SW 1271 (cell line): ENCODE measurements at regions not wholly inside any gene's neighbourhood (a gene's known extent, or its start where the extent isn't known, plus 50 kb on each side); places are given as distances from the start of the nearest gene placed in this dataset.

Experiments used
- DNase-seq, 2 experiments: peaks; one replicate each; lab custom pipeline; 2025; lab: John Stamatoyannopoulos, UW

DNA sequence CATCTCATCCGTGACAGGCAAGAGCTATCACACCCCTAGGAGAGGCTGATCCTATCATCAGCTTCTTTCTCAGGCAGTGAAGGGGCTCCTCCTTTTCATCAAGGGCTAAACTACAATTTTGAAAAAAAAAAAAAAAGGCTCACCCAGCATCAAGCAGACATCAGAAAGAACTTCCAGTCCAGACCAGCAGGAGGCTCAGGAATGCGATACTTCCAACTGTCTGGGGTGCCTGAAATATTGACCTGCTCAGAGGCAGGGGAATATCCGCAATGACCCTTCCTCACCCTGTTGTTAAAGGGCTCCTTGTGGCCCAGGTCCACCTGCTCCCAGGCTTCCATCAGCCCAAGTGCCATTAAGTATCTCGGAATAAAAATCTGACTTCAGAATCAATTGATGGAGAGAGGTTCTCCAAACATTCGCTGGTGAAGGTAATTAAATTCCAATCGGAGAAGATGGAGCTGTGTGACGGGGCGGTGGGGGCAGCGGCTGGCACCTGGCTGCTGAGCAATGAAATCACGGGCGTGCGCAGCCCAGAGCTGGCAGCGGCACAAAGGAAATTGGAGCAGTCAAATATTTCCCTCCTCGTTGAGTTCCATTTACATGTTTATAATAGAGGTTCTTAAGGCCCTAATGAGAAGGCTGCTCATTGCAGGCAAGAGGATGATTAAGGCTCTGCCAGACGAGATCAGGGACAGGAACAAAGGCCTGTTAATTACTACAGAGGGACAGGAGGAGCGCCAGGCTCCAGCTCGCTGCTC lies 69.0 kb upstream of the THY1 start:
- no peak for DNase-seq

DNA sequence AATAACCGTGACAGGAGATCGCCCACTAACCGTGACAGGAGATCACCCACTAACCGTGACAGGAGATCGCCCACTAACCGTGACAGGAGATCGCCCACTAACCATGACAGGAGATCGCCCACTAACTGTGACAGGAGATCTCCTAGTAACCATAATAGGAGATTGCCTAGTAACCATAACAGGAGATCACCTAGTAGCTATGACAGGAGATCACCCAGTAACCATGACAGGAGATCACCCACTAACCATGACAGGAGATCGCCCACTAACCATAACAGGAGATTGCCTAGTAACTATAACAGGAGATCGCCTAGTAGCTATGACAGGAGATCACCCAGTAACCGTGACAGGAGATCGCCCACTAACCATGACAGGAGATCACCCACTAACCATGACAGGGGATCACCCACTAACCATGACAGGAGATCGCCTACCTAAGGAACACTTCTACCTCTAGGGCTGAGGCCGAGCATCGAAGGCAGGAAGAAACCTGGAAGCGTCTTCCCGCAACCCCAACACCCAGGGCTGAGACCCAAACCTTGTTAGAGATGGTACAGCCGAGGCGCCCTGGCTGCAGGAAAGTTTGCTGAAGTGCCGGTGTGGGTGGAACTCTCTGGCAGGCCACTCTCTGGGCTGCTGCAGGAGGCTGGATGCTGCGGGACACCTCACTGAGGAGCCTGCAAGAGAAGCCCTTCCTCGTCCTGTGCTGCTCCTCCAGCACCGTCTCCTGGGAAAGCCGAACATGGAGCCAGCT lies 67.5 kb upstream of the THY1 start:
- no peak for DNase-seq

DNA sequence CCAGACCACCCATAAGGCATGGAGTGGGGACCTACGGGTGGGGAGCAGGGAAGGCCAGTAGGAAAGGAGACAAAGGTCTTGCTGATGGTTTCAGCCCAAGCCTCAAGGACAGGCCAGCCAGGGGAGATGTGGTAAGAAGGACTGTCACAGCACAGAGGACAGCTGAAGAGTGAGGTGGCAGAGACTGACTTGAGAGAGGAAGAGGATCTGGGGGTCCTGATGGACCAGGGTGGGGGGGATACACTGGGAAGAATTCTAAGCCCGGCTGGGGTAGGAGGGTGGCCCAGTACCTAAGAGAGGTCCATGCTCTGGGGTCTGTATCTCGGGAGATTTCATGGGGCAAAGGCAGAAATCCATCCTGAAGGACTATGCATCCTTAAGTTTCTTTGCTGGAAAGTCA lies 66.1 kb upstream of the THY1 start:
- DNase-seq, result no peak

DNA sequence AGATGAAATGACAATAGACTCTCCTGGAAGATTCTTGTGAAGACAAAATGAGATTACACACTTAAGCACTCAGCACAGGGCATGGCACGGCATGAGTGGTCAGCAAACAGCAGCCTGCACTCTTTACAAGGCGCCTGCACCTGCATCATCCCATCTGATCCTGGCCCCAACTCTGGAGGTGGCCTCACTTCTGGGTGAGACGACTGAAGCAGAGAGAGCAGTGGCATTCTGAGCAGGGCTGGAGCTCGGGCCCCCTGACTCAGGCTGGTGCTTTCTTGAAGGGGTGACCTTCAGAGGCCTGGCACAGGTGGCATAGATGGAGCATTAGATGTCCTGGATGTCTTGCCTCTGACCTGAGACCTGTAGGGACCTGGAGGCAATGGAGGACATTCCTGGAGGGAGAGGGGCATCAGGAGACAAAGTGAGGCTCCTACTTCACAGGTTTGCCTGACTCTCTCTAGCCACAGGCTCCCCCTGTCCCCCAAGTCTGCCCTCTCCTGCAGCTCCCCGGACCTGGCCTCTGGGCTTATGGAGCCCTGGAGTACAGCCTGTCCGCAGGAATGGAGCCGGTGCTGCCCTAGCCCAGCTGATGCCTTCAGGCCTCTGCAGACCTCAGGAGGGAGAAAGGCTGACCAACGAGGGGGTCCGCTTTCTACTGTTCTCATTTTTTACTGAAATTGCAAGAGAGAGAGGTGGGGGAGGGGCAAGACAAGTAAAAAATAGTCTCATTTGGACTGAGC lies 65.5 kb upstream of the THY1 start:
- DNase-seq, result no peak

DNA sequence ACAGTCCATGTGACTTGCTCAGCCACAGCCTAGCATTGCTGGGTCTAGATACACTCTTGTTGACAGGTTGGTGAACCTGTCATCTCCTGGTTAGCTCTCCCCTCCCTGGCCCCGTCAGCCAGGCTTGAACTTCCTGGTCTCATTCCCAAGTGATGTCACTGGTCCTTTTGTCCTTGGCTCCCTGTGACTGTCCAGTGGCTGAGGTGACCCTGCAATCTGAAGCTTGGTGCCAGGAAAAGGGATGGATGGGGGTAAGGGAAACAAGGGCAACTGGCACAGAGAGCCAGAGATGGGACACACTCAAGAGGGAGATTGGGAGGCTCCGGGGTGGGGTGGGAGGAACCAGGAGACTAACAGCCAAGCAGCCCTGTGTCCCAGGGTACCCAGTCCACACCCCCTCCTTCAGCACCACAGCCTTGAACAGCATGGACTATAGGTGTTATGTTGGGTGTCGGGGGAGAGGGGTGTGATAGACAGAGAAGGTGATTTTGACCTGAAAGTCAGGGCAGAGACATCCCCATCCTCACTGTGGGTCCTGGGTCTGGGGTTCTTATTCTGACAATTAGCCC lies 63.8 kb upstream of the THY1 start:
- no peak for DNase-seq

DNA sequence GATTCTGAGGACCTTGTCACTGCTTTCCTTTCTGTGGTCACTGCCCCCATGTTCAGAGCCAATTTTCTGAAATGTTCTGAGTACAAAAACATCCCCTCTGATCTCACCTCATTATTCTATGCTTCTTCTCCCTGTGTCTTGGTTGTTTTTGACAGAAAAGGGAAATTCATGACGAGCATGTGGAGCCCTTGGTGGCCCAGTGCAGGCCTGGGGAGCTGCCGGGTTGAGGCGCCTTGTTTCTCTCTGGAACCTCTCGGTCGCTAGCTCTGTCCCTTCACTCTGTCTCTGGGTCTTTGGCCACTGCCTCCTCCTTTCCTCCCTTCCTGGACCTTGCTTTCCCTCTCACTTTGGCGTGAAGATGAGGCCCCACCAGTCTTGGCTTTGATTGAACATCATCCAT lies 63.0 kb upstream of the THY1 start:
- no peak for DNase-seq

DNA sequence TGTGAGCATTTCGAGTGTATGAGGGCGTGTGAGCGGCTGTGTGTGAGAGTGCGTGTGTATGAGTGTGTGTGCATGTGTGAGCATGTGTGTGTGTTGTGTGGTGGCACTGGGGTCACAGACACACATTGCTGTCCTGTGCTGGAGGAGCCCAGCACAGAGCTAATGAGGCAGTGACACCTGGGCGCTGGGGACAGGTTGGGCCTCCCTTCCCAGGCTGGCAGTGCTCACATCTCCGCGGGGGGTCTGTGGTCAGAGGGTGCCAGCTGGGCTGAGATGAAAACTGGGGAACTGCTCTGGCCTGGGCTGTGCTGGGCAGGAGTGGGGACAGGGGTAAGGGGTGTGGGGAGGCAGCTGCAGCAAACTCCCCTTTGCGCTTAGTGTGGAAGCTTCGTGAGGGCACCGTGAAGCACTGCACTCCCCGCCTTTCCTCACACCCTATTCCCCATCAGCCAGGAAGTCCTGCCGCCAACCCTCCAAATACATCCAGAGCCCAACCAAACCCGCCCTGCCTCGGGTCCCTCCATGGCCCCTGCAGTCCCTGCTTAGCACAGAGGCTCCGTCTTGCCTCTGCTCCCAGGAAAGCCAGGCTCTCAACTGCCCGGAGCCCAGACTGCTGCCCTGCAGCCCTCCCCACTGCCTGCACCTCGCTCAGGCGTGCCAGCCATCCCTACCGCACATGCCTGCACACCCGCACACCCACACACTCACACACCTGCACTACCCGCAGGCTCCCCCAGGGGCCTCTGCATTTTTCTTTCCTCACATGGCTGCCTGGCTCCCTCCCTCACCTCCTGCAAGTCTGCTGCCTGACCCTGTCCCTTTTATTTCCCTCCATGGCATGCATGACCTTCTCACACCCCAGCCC lies 62.0 kb upstream of the THY1 start:
- DNase-seq, result no peak

DNA sequence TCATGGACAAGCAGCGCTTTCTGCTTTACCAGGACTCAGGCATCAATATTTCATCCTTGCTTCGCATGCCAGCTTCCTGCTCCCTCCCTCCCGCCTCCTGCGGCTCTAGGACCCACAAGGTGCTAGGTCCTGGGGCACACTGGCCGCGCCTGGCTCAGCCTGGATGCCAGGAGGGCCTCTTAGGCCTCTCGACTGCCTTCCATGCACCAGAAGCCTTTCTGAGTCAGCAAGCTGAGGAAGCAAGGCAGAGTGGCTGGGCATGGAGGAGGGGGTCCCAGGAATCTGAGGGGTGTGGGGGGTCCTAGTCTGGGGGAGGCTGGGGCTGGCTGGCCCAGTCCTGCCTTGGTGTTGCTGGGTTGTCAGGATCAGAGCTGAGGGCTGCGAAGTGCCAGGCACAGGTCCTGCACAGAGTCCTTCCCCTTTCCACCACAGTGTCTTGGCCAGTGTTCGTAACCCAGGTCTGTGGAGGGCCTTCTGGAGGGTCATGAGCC lies 61.0 kb upstream of the THY1 start:
- DNase-seq, result no peak

DNA sequence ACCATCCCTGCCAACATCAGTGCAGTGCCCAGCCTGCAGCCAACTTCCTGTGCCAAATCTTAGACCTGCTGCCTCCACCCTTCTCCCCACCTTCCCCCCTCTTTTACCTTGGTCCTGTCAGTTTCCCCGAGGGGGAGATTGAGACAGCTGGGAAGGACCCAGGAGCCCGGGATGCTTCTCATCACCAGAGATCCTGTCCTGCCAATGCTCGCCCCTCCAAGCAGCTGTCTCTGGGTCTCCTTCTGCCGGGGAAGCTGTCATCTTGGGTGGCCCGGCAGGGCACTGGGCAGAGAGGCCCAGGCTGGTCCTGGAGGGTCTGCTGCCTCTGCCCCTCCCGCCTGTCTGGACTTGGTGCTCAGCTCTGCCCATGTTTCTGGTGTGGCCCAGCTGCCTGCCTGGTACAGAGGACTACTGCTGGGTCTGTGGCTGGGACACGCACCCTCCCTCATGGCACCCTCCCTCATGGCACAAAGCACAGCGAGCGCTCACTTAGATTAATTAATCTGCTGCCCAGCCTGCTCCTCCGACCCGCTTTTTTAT lies 60.4 kb upstream of the THY1 start:
- DNase-seq, result no peak

DNA sequence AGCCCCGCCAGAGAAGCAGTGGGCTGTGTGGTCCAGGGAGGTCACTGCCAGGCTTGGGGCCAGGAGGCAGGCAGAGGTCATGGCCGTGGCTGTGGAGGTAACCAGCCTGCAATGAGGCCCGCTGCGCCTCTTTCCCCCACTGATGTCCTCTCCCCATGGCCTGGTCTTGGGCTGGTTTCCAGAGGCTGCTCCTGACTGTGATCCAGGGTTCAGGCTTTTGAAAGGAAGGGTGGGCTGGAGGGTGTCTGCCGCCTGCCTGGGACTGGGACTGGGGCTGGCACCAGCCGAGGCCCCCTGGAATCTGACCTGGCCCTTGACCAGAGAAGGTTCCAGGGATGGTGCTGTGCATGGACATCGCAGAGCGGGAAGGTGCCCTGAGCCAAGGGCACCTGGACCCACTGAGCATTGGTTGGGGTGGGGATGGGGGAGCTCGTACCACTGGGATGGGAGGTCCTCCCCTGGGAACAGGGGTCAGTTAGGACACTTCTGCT lies 59.6 kb upstream of the THY1 start:
- no peak for DNase-seq

DNA sequence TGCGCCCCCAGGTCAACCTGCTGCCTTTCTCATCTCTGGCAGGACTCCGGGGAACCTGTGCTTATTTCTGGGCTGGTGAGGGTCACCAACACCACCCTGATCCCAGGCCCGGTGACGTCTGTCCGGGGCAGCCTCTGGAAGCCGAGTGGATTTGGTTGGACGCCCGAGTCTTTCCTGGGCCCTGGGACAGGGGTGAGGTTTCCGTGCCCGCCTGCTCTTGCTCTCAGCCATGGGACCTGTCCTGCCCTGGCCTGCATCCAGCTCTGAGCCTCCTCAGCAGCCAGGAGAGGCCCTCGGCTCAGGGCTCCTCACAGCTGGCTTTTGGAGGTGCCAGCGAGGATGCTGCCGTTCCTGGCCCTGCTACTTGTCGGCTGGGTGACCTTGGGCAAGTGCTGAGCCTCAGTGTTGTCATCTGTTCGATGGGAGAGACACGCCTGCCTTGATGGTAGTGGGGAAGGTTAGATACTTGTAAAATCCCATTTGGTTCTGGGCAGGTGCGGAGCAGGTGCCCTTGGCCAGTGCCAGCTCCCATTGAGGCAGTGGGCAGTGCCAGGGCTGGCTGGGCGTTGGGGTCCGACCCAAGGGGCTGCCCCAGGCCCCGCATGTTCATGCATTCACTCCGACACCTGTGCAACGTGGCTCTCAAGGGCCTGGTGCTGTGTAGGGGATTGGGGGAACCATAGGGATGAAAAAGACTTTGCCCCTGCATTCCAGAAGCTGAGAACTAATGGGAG lies 58.9 kb upstream of the THY1 start:
- no peak for DNase-seq

DNA sequence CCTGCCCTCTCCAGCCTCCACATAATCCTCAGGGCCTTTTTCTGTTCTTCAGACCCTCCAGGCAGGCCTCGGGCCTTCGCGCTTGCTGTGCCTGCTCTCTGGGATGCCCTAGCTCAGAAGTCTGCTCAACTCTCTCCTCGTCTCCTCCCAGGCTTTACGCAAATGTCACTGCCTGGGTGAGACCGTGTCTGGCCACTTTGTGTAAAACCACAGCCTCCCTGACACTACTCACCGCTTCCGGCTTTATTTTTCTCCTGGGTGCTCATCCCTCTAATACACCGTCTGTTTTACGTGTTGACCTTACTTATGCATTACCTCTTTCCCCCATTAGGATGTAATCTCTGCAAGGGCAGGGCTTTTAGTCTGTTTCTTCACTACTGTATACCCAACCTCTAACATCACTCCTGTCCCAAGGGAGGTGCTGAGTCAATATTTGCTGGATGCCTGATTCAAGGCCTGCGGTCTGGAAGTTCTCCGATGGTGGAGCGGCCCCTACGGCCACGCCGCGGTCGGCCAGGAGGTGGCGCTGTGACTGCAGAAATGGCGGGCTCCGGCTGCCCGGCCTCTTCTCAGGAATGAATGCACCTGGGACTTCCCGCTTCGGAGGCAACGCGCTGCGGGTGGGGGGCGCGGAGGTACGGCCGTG lies 58.2 kb upstream of the THY1 start:
- DNase-seq, result peak in 1 of 2 experiments; percentile 51

DNA sequence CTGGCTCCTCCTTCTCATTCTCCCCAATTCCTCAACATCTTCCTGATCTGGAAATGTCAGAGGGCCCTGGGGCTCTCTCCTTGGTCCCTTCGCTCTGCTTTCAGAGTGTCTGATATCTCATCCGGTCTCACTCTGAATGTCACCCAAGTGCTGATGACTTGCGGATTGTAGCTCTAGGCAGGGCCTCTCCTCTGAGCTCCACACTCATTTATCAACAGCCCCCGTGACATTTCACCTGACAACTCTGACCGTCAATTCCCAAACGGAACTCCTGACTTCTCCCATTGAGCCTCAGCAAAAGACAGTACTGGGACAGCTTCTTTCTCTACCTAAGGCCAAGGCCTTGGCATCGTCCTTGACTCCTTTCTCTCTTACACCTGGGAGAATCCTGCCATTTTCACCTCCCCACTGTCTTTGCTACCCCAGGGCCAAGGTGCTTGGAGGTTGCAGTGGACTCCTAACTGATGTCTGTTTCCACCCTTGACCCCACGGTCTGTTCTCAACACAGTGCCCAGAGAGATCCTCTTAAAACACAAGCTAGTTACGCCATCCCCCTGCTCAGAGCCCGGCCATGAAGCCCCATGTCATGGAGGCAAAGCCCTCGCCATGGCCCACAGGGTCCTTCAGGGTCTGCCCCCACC lies 57.5 kb upstream of the THY1 start:
- no peak for DNase-seq

DNA sequence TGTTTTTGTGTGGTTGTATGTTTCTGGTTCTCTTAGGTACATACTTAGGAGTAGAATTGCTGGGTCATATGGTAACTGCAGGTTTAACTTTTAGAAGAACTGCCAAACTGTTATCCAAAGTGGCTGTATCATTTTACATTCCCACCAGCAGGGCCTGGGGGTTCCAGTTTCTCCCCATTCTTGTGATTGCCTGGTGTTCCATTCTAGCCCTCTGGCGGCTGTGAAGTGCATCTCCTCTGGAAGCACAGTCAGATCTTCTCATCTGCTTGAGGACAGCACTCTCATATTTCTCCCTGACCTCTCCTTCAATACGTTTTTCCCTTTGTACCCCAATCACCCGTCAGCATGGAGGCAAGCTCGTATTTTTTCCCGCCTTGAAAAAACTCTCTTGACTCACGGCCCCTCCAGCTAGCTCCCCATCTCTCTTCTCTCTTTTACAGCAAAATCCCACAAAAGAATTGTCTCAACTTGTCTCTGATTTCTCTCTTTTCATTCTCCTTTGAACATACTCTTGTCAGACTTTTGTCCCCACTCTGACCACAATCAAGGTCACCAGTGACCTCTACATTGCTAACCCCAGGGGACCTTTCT lies 56.8 kb upstream of the THY1 start:
- DNase-seq, result peak in 1 of 2 experiments; percentile 37

DNA sequence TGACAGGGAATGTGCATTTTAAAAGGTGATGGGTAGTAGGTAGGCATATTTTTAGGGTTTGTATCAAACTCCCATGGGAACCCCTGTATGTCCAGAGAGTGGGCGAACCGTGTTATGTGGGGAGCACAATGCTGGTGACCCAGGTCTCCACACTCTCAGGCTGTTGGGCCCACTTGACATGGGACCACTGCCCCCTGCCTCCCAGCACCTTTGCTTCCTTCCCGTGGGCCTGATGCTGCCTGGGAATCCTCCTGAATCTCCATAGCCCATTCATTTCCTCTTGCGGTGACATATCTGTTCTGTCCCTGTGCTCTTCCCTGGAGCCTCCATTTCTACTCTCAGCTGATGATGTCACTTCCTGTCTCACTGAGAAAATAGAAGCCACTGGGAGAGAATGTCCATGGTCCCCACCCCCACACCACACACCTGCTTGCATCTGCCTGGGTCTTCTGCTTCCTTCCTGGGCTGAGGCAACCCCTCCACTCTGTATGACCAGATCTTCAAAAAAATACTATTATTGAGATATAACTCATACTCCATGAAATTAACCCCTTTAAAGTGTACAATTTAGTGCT lies 55.8 kb upstream of the THY1 start:
- DNase-seq, result no peak

DNA sequence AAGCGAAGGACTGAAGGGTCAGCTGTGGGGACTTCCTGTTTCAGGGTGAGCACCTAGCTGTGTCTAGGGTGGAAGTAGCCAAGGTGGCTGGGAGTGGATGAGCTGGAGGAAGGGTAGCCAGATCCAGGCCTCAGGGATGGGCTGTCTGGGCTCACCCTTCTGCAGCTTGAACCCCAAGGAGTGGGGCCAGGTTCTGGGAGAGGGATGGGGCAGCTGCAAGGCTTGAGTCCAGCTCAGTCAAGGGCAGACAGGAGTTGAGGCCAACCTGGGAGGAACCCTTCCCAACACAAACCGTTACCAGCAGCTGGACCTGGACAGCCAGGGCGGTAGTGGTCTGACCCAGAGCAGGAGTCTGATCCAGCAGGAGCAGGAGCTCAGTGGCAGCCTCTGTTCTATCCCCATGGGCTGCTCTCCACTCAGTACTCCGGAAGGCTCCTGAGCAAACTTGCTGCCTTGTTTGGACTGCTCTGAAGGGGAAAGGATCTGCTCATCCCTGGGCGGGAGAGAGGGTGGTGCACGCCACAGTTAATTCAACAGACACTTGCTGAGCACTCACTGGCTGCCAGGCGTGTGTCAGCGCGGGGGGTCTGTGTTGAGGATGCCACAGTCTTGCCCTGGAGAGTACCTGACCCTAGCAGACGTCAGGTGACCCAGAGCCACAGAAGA lies 53.8 kb upstream of the THY1 start:
- no peak for DNase-seq

DNA sequence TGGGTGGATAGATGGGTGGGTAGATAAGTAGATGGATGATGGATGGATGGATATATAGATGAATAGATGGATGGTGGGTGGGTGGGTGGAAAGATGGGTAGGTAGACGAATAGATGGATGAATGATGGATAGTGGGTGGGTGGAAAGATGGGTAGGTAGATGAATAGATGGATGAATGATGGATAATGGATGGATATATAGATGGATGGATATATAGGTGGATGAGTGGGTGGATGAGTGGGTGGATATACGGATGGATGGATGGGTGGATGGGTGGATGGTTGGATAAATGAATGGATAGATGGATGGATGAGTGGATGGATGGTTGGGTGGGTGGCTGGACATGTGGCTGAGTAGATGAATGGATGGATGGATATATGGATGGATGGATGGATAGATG lies 53.1 kb upstream of the THY1 start:
- DNase-seq, result no peak
